K562 (cell line): ENCODE measurements at regions not wholly inside any gene's neighbourhood (a gene's known extent, or its start where the extent isn't known, plus 50 kb on each side); places are given as distances from the start of the nearest gene placed in this dataset.

Experiments
- ATAC-seq: fragments of 200-7000 bp; cut with Tn5 transposase; 3 replicates; pipeline ENCODE4 v1.9.1; 2020; ENCODE audit warnings: moderate library complexity
- BruUV-seq: library from RNA; stranded (reverse); fragments of 400-500 nt; replicated peaks from 2 replicates; lab custom pipeline; 2021; lab: Mats Ljungman, UMichigan
- CTCF ChIA-PET: fragments of 300-600 bp; formaldehyde crosslinking; extraction: SDS; loops from one replicate; lab custom pipeline; 2021; ENCODE audit warnings: low intra/inter-chr PET ratio; lab: Yijun Ruan, JAX
- POLR2A ChIA-PET: fragments of 300-600, 350-650 bp; sonication (Branson Sonifier 250); formaldehyde crosslinking; extraction: SDS; loops from one replicate; lab custom pipeline; 2021; ENCODE audit warnings: antibody characterized with exemption, inconsistent platforms; lab: Yijun Ruan, JAX
- DNase-seq, 4 experiments: peaks; one replicate each; pipeline versions ENCODE4 v3.0.0 to v3.0.0-alpha.2; 2011 to 2018; ENCODE audit warnings: low spot score in 3 of 4, mixed read lengths in 3 of 4; ENCODE audit errors: extremely low read depth in 1 of 4
- FAIRE-seq: peaks from 2 replicates; lab custom pipeline; 2011; peaks lifted over from hg19 to GRCh38; lab: Jason Lieb, UNC
- H2AFZ ChIP-seq: 2 replicates; pipeline ENCODE4 v1.6.0; 2011; ENCODE audit warnings: low read depth, low read length, control low read depth, inconsistent platforms
- H3K27ac ChIP-seq: fragments of 200-600 bp; 3 replicates; pipeline ENCODE4 v1.8.0; 2011; ENCODE audit warnings: low read depth, mild to moderate bottlenecking, control low read depth, inconsistent platforms, low read length, moderate library complexity, mixed read lengths; ENCODE audit errors: extremely low read depth
- H3K27me3 ChIP-seq, 2 experiments: fragments of 300-600 bp in 1 of 2; 2 replicates in 1 of 2; 3 replicates in 1 of 2; pipeline versions ENCODE4 v1.6.0 to v1.8.0; 2011; ENCODE audit warnings: inconsistent platforms in 2 of 2, low read length in 2 of 2, mild to moderate bottlenecking in 1 of 2, mixed read lengths in 1 of 2, moderate library complexity in 1 of 2; ENCODE audit not compliant: control insufficient read depth in 2 of 2, insufficient read depth in 2 of 2
- H3K36me3 ChIP-seq: fragments of 300-600 bp; 3 replicates; pipeline ENCODE4 v1.8.0; 2011; ENCODE audit warnings: mild to moderate bottlenecking, low read length, inconsistent platforms; ENCODE audit not compliant: control insufficient read depth, insufficient read depth
- H3K4me1 ChIP-seq, 2 experiments: fragments of 200-600 bp in 1 of 2; replicated peaks in 1 of 2; 2 replicates in 1 of 2; 3 replicates in 1 of 2; pipeline versions ENCODE4 v1.5.1 to v1.8.0; 2011; ENCODE audit warnings: inconsistent platforms in 2 of 2, low read length in 2 of 2, mild to moderate bottlenecking in 1 of 2, mixed read lengths in 1 of 2, moderate library complexity in 1 of 2; ENCODE audit not compliant: control insufficient read depth in 2 of 2, insufficient read depth in 2 of 2
- H3K4me2 ChIP-seq: 2 replicates; pipeline ENCODE4 v1.6.1; 2011; ENCODE audit warnings: low read length, control low read depth, inconsistent platforms, mixed read lengths; ENCODE audit not compliant: insufficient read depth
- H3K4me3 ChIP-seq: fragments of 200-600 bp; sonication (generic), shearing (Covaris generic); 2 replicates; pipeline ENCODE4 v1.5.1; 2016; ENCODE audit warnings: control low read depth, inconsistent platforms
- H3K79me2 ChIP-seq: fragments of 200-600 bp; 3 replicates; pipeline ENCODE4 v1.8.0; 2011; ENCODE audit warnings: low read length, inconsistent platforms; ENCODE audit not compliant: control insufficient read depth, insufficient read depth
- H3K9ac ChIP-seq, 2 experiments: 2 replicates each; pipeline versions ENCODE4 v1.6.0 to v1.6.1; 2011; ENCODE audit warnings: low read depth in 2 of 2, low read length in 2 of 2, control low read depth in 1 of 2, inconsistent platforms in 1 of 2, mild to moderate bottlenecking in 1 of 2, mixed read lengths in 1 of 2; ENCODE audit not compliant: insufficient read depth in 1 of 2
- H3K9me1 ChIP-seq: one replicate; pipeline ENCODE4 v1.6.0; 2011; ENCODE audit warnings: inconsistent platforms, mild to moderate bottlenecking, low read length, moderate library complexity; ENCODE audit not compliant: control insufficient read depth, insufficient read depth
- H3K9me3 ChIP-seq: replicated peaks from 2 replicates; pipeline ENCODE4 v1.5.1; 2011; ENCODE audit warnings: low read depth, low read length, inconsistent platforms; ENCODE audit not compliant: control insufficient read depth, insufficient read depth
- H4K20me1 ChIP-seq: replicated peaks from 2 replicates; pipeline ENCODE4 v1.6.1; 2011; ENCODE audit warnings: low read length, inconsistent platforms, mixed read lengths; ENCODE audit not compliant: control insufficient read depth, insufficient read depth
- BDP1 ChIP-seq: IDR thresholded peaks from 3 replicates; pipeline ENCODE4 v1.6.1; 2011; ENCODE audit not compliant: insufficient read length, insufficient read depth
- CCAR2 ChIP-seq: fragments of 200-400 bp; formaldehyde crosslinking; IDR thresholded peaks from 2 replicates; pipeline ENCODE4 v1.6.1; 2017; ENCODE audit warnings: mild to moderate bottlenecking, low read depth, low read length
- CEBPG ChIP-seq, 3 experiments: fragments of 200-800 bp in 1 of 3; sonication (Bioruptor generic) in 1 of 3; sonication (generic) in 1 of 3; formaldehyde crosslinking in 1 of 3; IDR thresholded peaks in 2 of 3; conservative IDR thresholded peaks in 1 of 3; 2 replicates each; pipeline versions ENCODE4 v1.6.1 to v1.8.0; 2016 to 2022; ENCODE audit warnings: missing compliant biosample characterization in 2 of 3, missing genetic modification characterization in 2 of 3, mild to moderate bottlenecking in 1 of 3, missing genetic modification reagents in 1 of 3
- EGR1 ChIP-seq: fragments of 450-650 bp; conservative IDR thresholded peaks from 2 replicates; pipeline ENCODE4 v1.6.1; 2017; ENCODE audit warnings: mild to moderate bottlenecking
- ELF4 ChIP-seq: fragments of 450-650 bp; formaldehyde crosslinking; IDR thresholded peaks from 2 replicates; pipeline ENCODE4 v1.4.0; 2022; ENCODE audit warnings: missing genetic modification characterization
- GABPB1 ChIP-seq: sonication (generic); formaldehyde crosslinking; IDR thresholded peaks from 2 replicates; pipeline ENCODE4 v1.8.0; 2022; ENCODE audit warnings: mild to moderate bottlenecking, missing genetic modification reagents
- HEY1 ChIP-seq: fragments of 250-450 bp; sonication (Bioruptor Pico); IDR thresholded peaks from 2 replicates; pipeline ENCODE4 v1.5.0; 2020; ENCODE audit warnings: mild to moderate bottlenecking, moderate library complexity, borderline replicate concordance
- KAT8 ChIP-seq: fragments of 450-650 bp; IDR thresholded peaks from 2 replicates; pipeline ENCODE4 v1.6.1; 2016; ENCODE audit warnings: low read depth, mild to moderate bottlenecking
- RAD51 ChIP-seq: fragments of 450-650 bp; IDR thresholded peaks from 2 replicates; pipeline ENCODE4 v1.7.1; 2016; ENCODE audit warnings: low read depth, mild to moderate bottlenecking, borderline replicate concordance
- SRSF3 ChIP-seq: fragments of 200-400 bp; formaldehyde crosslinking; IDR thresholded peaks from 2 replicates; pipeline ENCODE4 v1.6.1; 2016; ENCODE audit warnings: mild to moderate bottlenecking, low read length, moderate library complexity; ENCODE audit not compliant: insufficient read depth
- TCF7L2 ChIP-seq: fragments of 150-350 bp; IDR thresholded peaks from 2 replicates; pipeline ENCODE4 v1.6.1; 2016; ENCODE audit warnings: low read depth, mild to moderate bottlenecking, low read length, moderate library complexity
- THRAP3 ChIP-seq: fragments of 450-650 bp; IDR thresholded peaks from 2 replicates; pipeline ENCODE4 v1.6.1; 2016; ENCODE audit warnings: mild to moderate bottlenecking, inconsistent platforms, borderline replicate concordance
- ZNF23 ChIP-seq: fragments of 250-450 bp; sonication (Bioruptor Pico); IDR thresholded peaks from 2 replicates; pipeline ENCODE4 v1.4.0; 2020; ENCODE audit warnings: mild to moderate bottlenecking
- ZNF586 ChIP-seq: fragments of 450-650 bp; formaldehyde crosslinking; conservative IDR thresholded peaks from 2 replicates; pipeline ENCODE4 v1.4.0; 2020; ENCODE audit warnings: mild to moderate bottlenecking, moderate library complexity
- WGBS: fragments of 100-300 bp; shearing (Covaris generic); methylation state at CpG from one replicate; pipeline ENCODE4 v1.1.6; 2016; ENCODE audit warnings: low coverage, mixed read lengths; ENCODE audit not compliant: insufficient coverage; ENCODE audit errors: missing lambda C conversion rate; 5-methylcytosine and 5-hydroxymethylcytosine counted together
- in situ Hi-C: fragments of 300-500 bp; cut with MboI; formaldehyde crosslinking; loops from 4 replicates; pipeline ENCODE4 v1.15.0; 2018; ENCODE audit warnings: inconsistent platforms, mixed read lengths
- intact Hi-C: fragments of 100-400 bp; cut with micrococcal nuclease; formaldehyde crosslinking; loops from 2 replicates; pipeline ENCODE4 v1.14.2; 2022
- TF ChIP-seq, protein P1 (sequence below): fragments of 150-350 bp; IDR thresholded peaks from 2 replicates; pipeline ENCODE4 v1.6.1; 2014; ENCODE audit warnings: low read depth, mild to moderate bottlenecking, low read length, borderline replicate concordance

DNA sequence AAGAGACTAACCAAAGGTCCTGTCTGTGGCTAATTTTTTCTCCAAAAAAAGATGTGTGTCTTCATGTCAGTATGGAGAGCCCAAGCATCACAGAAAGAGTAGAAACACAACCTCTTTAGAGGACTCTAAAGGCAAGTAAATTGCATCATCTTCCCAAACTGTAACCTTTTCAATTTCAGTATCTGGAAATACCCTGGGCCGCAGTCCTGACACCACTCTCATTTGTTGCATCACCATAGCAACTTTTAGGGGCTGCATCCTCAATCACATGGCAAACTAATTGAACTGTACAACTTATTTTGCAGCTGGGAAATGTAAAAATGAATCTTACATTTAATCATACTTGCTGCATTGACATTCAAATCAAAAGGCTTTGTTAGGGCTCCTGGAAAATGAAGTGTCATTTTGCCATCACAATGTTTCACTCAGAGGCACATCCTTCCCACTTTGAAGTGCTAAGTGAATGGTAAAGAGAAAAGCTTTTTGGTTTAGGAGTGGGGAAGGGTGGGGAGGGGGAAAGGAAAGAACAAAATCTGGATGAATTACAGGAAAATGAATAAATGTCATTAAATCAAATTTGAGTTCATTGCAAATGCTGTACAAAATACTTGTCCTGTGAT lies 60.6 kb upstream of the GRIA1 start:
- no peak overlapping the region for H3K9ac ChIP-seq
- WGBS, result 0% methylated on average over 1 of the region's 1 CpG

DNA sequence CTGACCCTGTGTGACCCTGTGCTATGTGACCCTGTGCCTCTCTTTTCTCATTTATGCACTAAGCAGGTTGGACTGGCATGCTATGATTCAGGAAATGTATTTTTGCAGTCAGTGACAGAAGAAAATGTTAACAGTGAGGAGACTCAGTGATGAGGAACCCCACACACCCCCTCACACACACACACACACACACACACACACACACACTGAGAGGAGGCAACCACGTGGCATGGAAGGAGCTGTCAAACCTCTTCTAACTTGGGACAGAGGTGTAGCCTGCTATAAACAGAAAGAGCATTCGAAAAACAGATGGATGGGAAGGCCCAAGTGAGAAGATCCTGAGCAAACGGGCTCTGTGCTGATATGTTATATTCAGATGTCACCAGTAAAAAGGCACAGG lies 57.9 kb upstream of the GRIA1 start:
- ChIA-PET CTCF (no interaction called here), POLR2A (no interaction called here)
- H3K4me2 ChIP-seq, result no peak overlapping the region
- H3K27ac ChIP-seq, result no peak overlapping the region
- no peaks in the 10 kb centered on the region for H3K4me1 ChIP-seq
- FAIRE-seq, result no peak
- no peaks in the 10 kb centered on the region for H3K9me3 ChIP-seq
- no peak overlapping the region for H3K4me3 ChIP-seq
- no peaks in the 10 kb centered on the region for H3K36me3 ChIP-seq
- intact Hi-C loops, result no loop called here
- H3K79me2 ChIP-seq, result no peaks in the 10 kb centered on the region
- ATAC-seq, result no peak
- in situ Hi-C loops, result no loop called here
- H2AFZ ChIP-seq, result no peak overlapping the region
- no TSS peak for BruUV-seq
- no peaks in the 10 kb centered on the region for H4K20me1 ChIP-seq
- no peak for DNase-seq
- H3K9me1 ChIP-seq, result no peaks in the 10 kb centered on the region
- no peak overlapping the region for H3K9ac ChIP-seq
- H3K27me3 ChIP-seq, result no peaks in the 10 kb centered on the region
- 0% methylated on average over 3 of the region's 3 CpGs for WGBS
- no peak for TF ChIP-seq ZNF23 (CRISPR knock-in tag)
- no peak for TF ChIP-seq CCAR2
- no peak for TF ChIP-seq KAT8
- TF ChIP-seq GABPB1 (CRISPR knock-in tag), result no peak
- TF ChIP-seq THRAP3, result no peak
- no peak for TF ChIP-seq ZNF586
- TF ChIP-seq BDP1, result no peak
- TF ChIP-seq, protein P1, sequence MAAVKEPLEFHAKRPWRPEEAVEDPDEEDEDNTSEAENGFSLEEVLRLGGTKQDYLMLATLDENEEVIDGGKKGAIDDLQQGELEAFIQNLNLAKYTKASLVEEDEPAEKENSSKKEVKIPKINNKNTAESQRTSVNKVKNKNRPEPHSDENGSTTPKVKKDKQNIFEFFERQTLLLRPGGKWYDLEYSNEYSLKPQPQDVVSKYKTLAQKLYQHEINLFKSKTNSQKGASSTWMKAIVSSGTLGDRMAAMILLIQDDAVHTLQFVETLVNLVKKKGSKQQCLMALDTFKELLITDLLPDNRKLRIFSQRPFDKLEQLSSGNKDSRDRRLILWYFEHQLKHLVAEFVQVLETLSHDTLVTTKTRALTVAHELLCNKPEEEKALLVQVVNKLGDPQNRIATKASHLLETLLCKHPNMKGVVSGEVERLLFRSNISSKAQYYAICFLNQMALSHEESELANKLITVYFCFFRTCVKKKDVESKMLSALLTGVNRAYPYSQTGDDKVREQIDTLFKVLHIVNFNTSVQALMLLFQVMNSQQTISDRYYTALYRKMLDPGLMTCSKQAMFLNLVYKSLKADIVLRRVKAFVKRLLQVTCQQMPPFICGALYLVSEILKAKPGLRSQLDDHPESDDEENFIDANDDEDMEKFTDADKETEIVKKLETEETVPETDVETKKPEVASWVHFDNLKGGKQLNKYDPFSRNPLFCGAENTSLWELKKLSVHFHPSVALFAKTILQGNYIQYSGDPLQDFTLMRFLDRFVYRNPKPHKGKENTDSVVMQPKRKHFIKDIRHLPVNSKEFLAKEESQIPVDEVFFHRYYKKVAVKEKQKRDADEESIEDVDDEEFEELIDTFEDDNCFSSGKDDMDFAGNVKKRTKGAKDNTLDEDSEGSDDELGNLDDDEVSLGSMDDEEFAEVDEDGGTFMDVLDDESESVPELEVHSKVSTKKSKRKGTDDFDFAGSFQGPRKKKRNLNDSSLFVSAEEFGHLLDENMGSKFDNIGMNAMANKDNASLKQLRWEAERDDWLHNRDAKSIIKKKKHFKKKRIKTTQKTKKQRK, result no peak
- TF ChIP-seq TCF7L2, result no peak
- no peak for TF ChIP-seq SRSF3
- no peak for TF ChIP-seq ELF4 (CRISPR knock-in tag)
- no peak for TF ChIP-seq RAD51
- no peak for TF ChIP-seq EGR1

More for the DNA sequence above, 60.6 kb upstream of the GRIA1 start:
- ChIA-PET POLR2A (no interaction called here), CTCF (no interaction called here)
- no peaks in the 10 kb centered on the region for H3K79me2 ChIP-seq
- no peaks in the 10 kb centered on the region for H3K4me1 ChIP-seq
- H4K20me1 ChIP-seq, result no peaks in the 10 kb centered on the region
- no TSS peak for BruUV-seq
- H3K9me3 ChIP-seq, result no peaks in the 10 kb centered on the region
- FAIRE-seq (no peak), ATAC-seq (no peak), DNase-seq (no peak)
- H3K27ac ChIP-seq, result no peak overlapping the region
- no peak for TF ChIP-seq HEY1
- TF ChIP-seq CEBPG (CRISPR knock-in tag; IDR thresholded peaks at IDR 0.05), result no peak
- TF ChIP-seq CEBPG (tag; conservative IDR thresholded peaks at IDR 0.05 in 1 of 2, IDR thresholded peaks at IDR 0.05 in 1 of 2), result peak in 1 of 2 experiments; percentile 56; a peak in 2 of 4 replicates
- intact Hi-C loops (no loop called here), in situ Hi-C loops (no loop called here)
- H3K27me3 ChIP-seq, result no peaks in the 10 kb centered on the region
- no peaks in the 10 kb centered on the region for H3K36me3 ChIP-seq
- no peak overlapping the region for H3K4me3 ChIP-seq
- H3K9me1 ChIP-seq, result no peaks in the 10 kb centered on the region
- no peak overlapping the region for H2AFZ ChIP-seq
- no peak overlapping the region for H3K4me2 ChIP-seq
